ENCODE measurements at regions not wholly inside any gene's neighbourhood (a gene's known extent, or its start where the extent isn't known, plus 50 kb on each side); places are given as distances from the start of the nearest gene placed in this dataset.

DNA sequence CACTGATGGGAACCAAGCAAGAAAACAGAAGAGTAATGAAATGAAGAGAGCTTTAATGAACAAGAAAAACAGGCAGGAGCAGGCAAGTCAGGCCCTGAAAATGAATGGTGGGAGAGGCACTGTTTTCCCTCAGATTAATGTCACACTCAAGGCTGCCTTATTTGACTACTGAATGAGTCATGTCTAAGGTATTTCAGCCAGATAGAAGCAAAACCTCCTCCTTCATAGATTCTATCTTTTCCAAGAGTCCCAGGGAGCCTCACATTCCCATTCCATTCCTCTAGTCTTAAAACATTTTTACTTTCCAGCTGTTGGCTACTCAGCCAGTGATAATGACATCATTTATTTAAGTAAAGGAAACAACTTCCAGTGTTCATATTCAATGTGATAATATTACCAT is 228.4 kb upstream of the NRIP1 start:
- TF ChIP-seq, protein P1, sequence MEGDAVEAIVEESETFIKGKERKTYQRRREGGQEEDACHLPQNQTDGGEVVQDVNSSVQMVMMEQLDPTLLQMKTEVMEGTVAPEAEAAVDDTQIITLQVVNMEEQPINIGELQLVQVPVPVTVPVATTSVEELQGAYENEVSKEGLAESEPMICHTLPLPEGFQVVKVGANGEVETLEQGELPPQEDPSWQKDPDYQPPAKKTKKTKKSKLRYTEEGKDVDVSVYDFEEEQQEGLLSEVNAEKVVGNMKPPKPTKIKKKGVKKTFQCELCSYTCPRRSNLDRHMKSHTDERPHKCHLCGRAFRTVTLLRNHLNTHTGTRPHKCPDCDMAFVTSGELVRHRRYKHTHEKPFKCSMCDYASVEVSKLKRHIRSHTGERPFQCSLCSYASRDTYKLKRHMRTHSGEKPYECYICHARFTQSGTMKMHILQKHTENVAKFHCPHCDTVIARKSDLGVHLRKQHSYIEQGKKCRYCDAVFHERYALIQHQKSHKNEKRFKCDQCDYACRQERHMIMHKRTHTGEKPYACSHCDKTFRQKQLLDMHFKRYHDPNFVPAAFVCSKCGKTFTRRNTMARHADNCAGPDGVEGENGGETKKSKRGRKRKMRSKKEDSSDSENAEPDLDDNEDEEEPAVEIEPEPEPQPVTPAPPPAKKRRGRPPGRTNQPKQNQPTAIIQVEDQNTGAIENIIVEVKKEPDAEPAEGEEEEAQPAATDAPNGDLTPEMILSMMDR (conservative IDR thresholded peaks at IDR 0.05 in 1 of 2, IDR thresholded peaks at IDR 0.05 in 1 of 2; ENCODE audit: extremely low read depth in 1 of 2, insufficient read depth in 1 of 2, low read depth in 1 of 2, low read length in 2 of 2) = no peak
- TF ChIP-seq EZH2 (IDR thresholded peaks at IDR 0.05; ENCODE audit: borderline replicate concordance, low read length) = no peak
